HUES6 (cell line): ENCODE measurements at regions not wholly inside any gene's neighbourhood (a gene's known extent, or its start where the extent isn't known, plus 50 kb on each side); places are given as distances from the start of the nearest gene placed in this dataset.

ENCODE experiments used
- H3K27ac ChIP-seq: 2 replicates; pipeline ENCODE4 v1.7.0; 2013; ENCODE audit warnings: low read depth, mild to moderate bottlenecking, low read length, inconsistent platforms
- H3K27me3 ChIP-seq: 2 replicates; pipeline ENCODE4 v1.6.1; 2013; ENCODE audit warnings: low read length; ENCODE audit not compliant: control insufficient read depth, insufficient read depth
- H3K36me3 ChIP-seq: 2 replicates; pipeline ENCODE4 v1.6.1; 2013; ENCODE audit warnings: low read length; ENCODE audit not compliant: control insufficient read depth, insufficient read depth
- H3K4me1 ChIP-seq: 2 replicates; pipeline ENCODE4 v1.6.1; 2013; ENCODE audit warnings: low read length; ENCODE audit not compliant: control insufficient read depth, insufficient read depth
- H3K4me3 ChIP-seq: 2 replicates; pipeline ENCODE4 v1.5.1; 2013; ENCODE audit warnings: low read depth, low read length
- H3K9ac ChIP-seq: one replicate; pipeline ENCODE4 v1.6.1; 2013; ENCODE audit warnings: mild to moderate bottlenecking, low read length
- H3K9me3 ChIP-seq: 2 replicates; pipeline ENCODE4 v1.6.1; 2013; ENCODE audit warnings: low read depth, low read length; ENCODE audit not compliant: control insufficient read depth, insufficient read depth

GRCh38 chr7:114856625-114857024, 65.3 kb upstream of the MDFIC start:
- H3K27me3 ChIP-seq: no peaks in the 10 kb centered on the region
- H3K9me3 ChIP-seq: no peaks in the 10 kb centered on the region
- H3K27ac ChIP-seq: no peak overlapping the region
- H3K4me3 ChIP-seq: no peak overlapping the region
- H3K4me1 ChIP-seq: peaks cover 18% of the 10 kb centered on the region; the same call in 1 of the 2 replicates
- no peaks in the 10 kb centered on the region for H3K36me3 ChIP-seq
- H3K9ac ChIP-seq: no peak overlapping the region

- no peaks in the 10 kb centered on the region for H3K27me3 ChIP-seq
- no peaks in the 10 kb centered on the region for H3K36me3 ChIP-seq
- H3K4me3 ChIP-seq: no peak overlapping the region
- H3K9me3 ChIP-seq: no peaks in the 10 kb centered on the region
- no peak overlapping the region for H3K9ac ChIP-seq
- peaks cover 18% of the 10 kb centered on the region; the same call in 1 of the 2 replicates for H3K4me1 ChIP-seq
- H3K27ac ChIP-seq: no peak overlapping the region
These were observed 64.3 kb upstream of the MDFIC start for GRCh38 chr7:114857605-114858004.

DNA sequence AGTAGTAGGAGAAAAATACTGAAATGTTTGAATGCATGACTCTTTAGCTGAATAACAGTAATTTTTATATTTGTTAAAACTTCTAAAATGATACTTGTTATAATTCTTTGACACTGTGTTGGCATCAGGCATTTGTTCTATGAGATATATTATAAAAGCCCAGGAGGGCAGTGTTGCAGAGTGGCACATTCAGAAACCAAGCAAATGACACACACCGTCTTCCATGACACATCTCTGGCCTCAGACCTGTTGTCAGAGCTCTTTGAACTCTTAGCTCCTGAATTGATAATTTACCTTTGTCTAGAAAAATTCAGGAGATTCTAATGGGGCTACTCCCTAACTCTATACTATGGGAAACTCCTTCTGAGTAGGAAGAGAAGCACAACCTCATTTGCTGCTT, 62.4 kb upstream of the MDFIC start:
- Histone ChIP-seq H3K4me1 (peaks cover 18% of the 10 kb centered on the region; the same call in 1 of the 2 replicates), H3K27ac (no peak overlapping the region), H3K27me3 (no peaks in the 10 kb centered on the region), H3K9me3 (no peaks in the 10 kb centered on the region), H3K9ac (no peak overlapping the region), H3K36me3 (no peaks in the 10 kb centered on the region), H3K4me3 (no peak overlapping the region)

- Histone ChIP-seq H3K36me3 (no peaks in the 10 kb centered on the region), H3K9ac (no peak overlapping the region), H3K9me3 (no peaks in the 10 kb centered on the region), H3K27ac (no peak overlapping the region), H3K4me3 (no peak overlapping the region), H3K27me3 (no peaks in the 10 kb centered on the region), H3K4me1 (peaks cover 18% of the 10 kb centered on the region; the same call in 1 of the 2 replicates)
These were observed 61.7 kb upstream of the MDFIC start for GRCh38 chr7:114860206-114860605.

- Histone ChIP-seq H3K36me3 (no peaks in the 10 kb centered on the region), H3K9me3 (no peaks in the 10 kb centered on the region), H3K9ac (no peak overlapping the region), H3K27ac (no peak overlapping the region), H3K4me1 (0 out of 2 replicates have a peak, but pooled peaks cover 3% of the 10 kb centered on the region), H3K4me3 (no peak overlapping the region), H3K27me3 (no peaks in the 10 kb centered on the region)
These were observed 59.5 kb upstream of the MDFIC start for GRCh38 chr7:114862406-114862805.

DNA sequence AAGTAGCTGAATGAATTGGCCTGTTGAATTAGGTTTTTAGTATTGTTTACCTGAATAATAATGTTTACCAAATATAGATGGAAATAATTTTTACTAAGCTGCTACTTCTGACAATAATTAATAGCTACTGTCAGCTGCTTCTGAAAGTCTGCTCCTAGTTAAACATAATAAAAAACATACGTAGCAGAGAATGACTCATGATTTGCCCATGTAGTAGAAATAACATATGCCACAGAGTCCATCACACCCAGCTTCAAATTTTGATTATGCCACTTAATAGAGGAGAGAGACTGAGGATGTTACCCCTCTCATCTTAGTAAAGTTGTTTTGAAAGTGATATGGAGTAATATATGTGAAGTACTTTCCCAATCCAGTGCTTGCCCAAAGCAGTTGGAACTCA, 57.6 kb upstream of the MDFIC start:
- H3K27me3 ChIP-seq: no peaks in the 10 kb centered on the region
- no peak overlapping the region for H3K27ac ChIP-seq
- no peak overlapping the region for H3K9ac ChIP-seq
- H3K36me3 ChIP-seq: no peaks in the 10 kb centered on the region
- no peaks in the 10 kb centered on the region; the same call in 1 of the 2 replicates for H3K9me3 ChIP-seq
- no peak overlapping the region for H3K4me3 ChIP-seq
- no peaks in the 10 kb centered on the region for H3K4me1 ChIP-seq

GRCh38 chr7:114865564-114865963, 56.3 kb upstream of the MDFIC start:
- no peaks in the 10 kb centered on the region for H3K27me3 ChIP-seq
- no peak overlapping the region for H3K9ac ChIP-seq
- H3K36me3 ChIP-seq: no peaks in the 10 kb centered on the region
- no peaks in the 10 kb centered on the region; the same call in 1 of the 2 replicates for H3K9me3 ChIP-seq
- no peak overlapping the region for H3K4me3 ChIP-seq
- H3K27ac ChIP-seq: no peak overlapping the region
- no peaks in the 10 kb centered on the region for H3K4me1 ChIP-seq
